HG02970 (cell line): ENCODE measurements at regions not wholly inside any gene's neighbourhood (a gene's known extent, or its start where the extent isn't known, plus 50 kb on each side); places are given as distances from the start of the nearest gene placed in this dataset.

Experiments
- ATAC-seq: cut with Tn5 transposase; IDR thresholded peaks from one replicate; pipeline ENCODE4 v1.9.1; 2021; ENCODE audit warnings: mild to moderate bottlenecking, moderate library complexity, moderate number of reproducible peaks; ENCODE audit not compliant: unreplicated experiment, low FRiP score

GRCh38 chr2:57848723-57849122 is 197.9 kb upstream of the VRK2 start:
- ATAC-seq = no peak

GRCh38 chr2:57849843-57850242 is 196.8 kb upstream of the VRK2 start:
- ATAC-seq = no peak

GRCh38 chr2:57850415-57851130 is 196.0 kb upstream of the VRK2 start:
- ATAC-seq = no peak

- no peak for ATAC-seq
These were observed 191.4 kb upstream of the VRK2 start for GRCh38 chr2:57855212-57855611.

- no peak for ATAC-seq
These were observed 186.9 kb upstream of the VRK2 start for GRCh38 chr2:57859755-57860154.

GRCh38 chr2:57862153-57862552 is 184.5 kb upstream of the VRK2 start:
- ATAC-seq = no peak

GRCh38 chr2:57862727-57863126 is 183.9 kb upstream of the VRK2 start:
- ATAC-seq = no peak

- ATAC-seq = no peak
These were observed 181.7 kb upstream of the VRK2 start for GRCh38 chr2:57864926-57865325.

- ATAC-seq = no peak
These were observed 178.9 kb upstream of the VRK2 start for GRCh38 chr2:57867730-57868129.

- ATAC-seq = no peak
These were observed 177.9 kb upstream of the VRK2 start for GRCh38 chr2:57868619-57869139.

GRCh38 chr2:57869758-57870344 is 176.8 kb upstream of the VRK2 start:
- ATAC-seq = no peak

GRCh38 chr2:57876313-57876712 is 170.3 kb upstream of the VRK2 start:
- ATAC-seq = no peak

GRCh38 chr2:57877811-57878170 is 168.8 kb upstream of the VRK2 start:
- ATAC-seq = no peak

- no peak for ATAC-seq
These were observed 168.3 kb upstream of the VRK2 start for GRCh38 chr2:57878171-57878865.

GRCh38 chr2:57878866-57879210 is 167.8 kb upstream of the VRK2 start:
- ATAC-seq = no peak

- ATAC-seq = no peak
These were observed 166.2 kb upstream of the VRK2 start for GRCh38 chr2:57880446-57880845.

- ATAC-seq = no peak
These were observed 165.6 kb upstream of the VRK2 start for GRCh38 chr2:57880967-57881366.

GRCh38 chr2:57881998-57882888 is 164.4 kb upstream of the VRK2 start:
- no peak for ATAC-seq

- no peak for ATAC-seq
These were observed 163.6 kb upstream of the VRK2 start for GRCh38 chr2:57882895-57883515.

GRCh38 chr2:57884281-57884680 is 162.3 kb upstream of the VRK2 start:
- no peak for ATAC-seq
